ENCODE measurements at regions not wholly inside any gene's neighbourhood (a gene's known extent, or its start where the extent isn't known, plus 50 kb on each side); places are given as distances from the start of the nearest gene placed in this dataset.
"Not testable (repeated sequence)": the region's sequence is repeated elsewhere in the genome, so short reads cannot be mapped to it uniquely, and the experiment has no call there.

GRCh38 chr17:15802917-15803316, 70.8 kb downstream of the TBC1D26 start:
- DNase-seq (ENCODE audit: low spot score) = not testable (repeated sequence)

DNA sequence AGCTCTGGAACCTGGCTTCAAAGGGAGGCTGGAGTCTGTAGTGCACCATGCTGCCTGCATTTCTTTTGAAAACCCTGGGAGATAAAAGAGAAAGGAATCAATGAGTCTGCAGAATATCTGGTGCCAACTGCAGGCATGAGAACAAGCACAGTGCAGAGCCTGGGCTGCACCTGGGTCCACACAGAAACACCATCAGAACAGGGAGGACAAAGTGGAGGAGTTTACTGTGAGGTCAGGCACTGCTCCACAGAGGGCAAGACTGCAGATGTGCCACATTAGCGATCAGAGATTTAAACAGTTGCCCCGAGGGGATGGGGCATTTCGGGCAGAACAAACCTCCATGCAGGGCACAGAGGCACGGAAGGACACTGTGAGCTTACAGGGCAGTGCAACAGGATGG, 74.7 kb downstream of the TBC1D26 start:
- not testable (repeated sequence) for DNase-seq (ENCODE audit: low spot score)

DNA sequence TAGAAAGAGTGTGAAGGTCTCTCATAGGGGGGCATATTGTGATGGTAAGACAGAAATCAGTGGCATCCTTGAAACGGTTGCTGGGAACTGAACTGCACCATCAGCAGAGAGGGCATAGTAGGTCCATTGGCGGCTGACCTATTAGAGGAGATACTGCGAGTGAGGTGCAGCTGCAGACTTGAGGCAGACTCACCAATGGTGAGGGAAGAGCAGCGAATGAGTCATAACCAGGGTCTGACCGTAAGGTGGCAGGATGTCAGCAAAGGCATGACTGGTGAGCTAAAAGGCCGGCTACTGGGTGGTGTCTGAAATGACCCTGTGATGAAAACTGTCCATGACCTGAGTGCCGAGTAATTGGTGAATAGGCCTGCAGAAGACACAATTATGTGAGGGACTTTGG, 81.3 kb downstream of the TBC1D26 start:
- not testable (repeated sequence) for DNase-seq (ENCODE audit: low spot score)

- not testable (repeated sequence) for DNase-seq (ENCODE audit: low spot score)
These were observed 81.9 kb downstream of the TBC1D26 start for GRCh38 chr17:15814003-15814402.

DNA sequence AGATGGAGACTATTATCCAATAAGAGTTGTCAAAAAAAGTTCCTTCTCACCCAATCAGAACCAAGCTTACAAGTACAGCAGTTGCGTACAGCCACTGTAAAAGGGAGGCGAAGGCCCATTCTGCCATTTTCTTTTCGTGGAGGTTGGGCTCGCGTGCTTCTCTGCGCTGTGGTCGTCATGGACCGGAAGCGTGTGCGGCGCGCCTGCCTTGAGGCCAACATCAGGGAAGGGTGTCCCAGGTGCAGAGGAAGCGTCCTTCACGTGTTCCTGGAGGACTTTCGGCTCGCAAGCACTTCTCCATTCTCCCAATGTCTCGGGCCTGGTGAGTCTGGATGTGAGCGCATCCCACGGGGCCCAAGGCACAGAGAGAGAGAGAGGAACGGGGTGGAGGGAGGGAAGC, 85.8 kb downstream of the TBC1D26 start:
- not testable (repeated sequence) for DNase-seq (ENCODE audit: low spot score)

DNA sequence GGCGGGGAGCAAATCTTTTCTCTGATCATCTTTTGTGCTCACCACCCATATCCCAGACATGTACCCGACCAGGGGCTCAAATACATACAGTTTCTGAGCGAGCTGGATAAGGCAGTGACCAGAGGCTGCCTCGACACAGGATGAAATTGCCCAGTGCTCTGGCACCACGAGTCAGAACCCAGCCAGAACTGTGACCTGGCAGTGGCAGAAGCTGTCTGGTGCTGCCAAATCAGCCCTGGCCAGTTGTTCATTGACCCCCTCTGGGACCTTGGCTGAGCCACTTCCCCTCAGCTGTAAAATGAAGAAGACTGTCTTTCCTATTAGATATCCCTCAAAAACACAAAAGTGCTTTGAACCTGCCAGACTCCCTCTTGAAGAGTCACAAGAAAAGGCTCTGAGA, 90.2 kb downstream of the TBC1D26 start:
- DNase-seq (ENCODE audit: low spot score) = not testable (repeated sequence)

GRCh38 chr17:15828727-15829314, 96.7 kb downstream of the TBC1D26 start:
- peak; percentile 64 for DNase-seq (ENCODE audit: low spot score)

DNA sequence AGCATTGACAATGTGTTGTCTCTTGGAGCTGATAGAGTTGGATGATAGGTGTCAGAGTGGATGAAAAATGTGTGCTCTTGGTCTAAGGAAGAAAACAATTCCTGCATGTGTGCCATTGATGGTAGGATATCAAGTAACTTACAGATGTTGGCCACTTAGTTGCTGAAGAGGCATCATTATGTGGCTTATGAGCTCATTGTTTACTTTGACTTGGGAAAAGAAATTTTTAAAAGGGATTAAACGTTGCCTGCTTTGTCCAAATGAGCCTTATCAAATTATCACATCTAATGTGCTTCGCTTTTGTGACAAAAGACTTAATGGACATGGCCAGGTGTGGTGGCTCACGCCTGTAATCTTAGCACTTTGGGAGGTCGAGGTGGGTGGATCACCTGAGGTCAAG, 98.1 kb downstream of the TBC1D26 start:
- DNase-seq (ENCODE audit: low spot score) = not testable (repeated sequence)

GRCh38 chr17:15831182-15831581, 99.1 kb downstream of the TBC1D26 start:
- not testable (repeated sequence) for DNase-seq (ENCODE audit: low spot score)

GRCh38 chr17:15832921-15833480, 100.9 kb downstream of the TBC1D26 start:
- not testable (repeated sequence) for DNase-seq (ENCODE audit: low spot score)

DNA sequence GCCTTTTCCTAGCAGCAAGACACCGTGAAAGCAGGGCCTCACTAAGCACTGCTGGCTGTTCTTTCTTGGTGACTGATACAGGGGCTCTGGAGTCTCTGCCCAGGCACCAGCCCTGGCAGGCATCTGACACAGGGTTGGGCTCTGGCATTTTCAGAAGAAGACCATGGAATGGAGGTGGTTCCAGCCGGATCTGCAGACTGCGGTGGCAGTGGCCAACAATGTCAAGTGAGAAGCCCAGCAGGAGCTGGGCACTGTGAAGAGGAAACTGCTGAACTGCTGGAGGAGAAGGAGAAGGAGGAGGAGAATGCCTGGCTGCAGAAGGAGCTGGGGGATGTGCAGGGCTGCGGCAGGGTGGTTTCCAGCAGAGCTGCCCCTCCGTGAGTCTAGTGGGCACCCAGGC, 101.8 kb downstream of the TBC1D26 start:
- DNase-seq (ENCODE audit: low spot score) = not testable (repeated sequence)

DNA sequence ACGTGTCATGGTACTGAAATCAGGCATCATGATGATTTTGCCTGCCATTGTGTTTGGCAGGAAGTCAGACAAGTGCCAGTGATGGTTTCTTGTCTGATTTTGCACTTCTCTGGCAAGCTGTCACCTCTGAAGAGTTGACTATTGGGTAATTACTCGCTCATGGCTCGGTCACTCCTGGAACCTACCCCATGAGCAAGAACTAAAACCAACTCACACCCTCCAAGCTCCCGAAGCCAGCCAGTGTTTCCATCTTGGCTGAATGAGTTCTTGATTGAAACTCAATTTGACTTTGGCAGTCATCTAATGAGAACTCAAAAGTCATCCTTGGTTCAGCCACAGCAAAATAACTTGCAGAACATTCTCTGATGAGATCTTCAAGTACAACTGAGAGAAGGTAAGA, 103.4 kb downstream of the TBC1D26 start:
- DNase-seq (ENCODE audit: low spot score) = not testable (repeated sequence)

DNA sequence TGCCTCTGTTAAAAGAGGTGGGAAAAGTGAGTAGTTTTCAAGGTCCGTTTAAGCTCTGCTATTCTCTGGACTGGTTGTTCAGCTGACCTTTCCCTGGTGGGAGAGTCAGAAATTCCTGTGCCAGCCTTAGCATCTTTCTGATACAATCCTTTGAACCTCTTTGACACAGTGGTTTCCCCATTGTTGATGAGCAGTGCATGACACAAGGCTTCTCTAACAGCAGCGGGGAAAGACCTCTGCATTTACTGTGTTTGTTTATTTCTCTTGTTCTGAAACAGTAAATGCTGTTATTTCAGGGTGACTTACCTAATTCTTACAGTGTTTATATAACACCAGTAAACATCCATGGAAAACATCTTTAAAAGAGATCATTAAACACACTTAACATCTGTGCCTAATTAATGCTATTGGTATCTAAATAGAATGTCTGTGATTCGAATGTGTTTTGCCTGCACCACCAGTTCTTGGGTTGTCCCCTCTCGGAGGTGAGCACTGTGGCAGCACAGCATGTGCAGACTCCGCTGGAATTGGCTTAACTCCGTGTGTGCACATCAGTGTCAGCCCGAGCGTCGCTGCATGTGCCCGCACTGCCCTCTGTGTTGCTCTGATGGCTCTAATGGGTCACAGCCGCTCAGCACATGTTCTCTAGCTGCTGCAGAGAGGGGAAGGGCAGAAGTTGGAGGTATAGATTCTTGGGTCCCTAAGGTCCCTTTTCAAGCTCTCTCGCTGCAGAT, 104.3 kb downstream of the TBC1D26 start:
- DNase-seq (ENCODE audit: low spot score) = not testable (repeated sequence)

DNA sequence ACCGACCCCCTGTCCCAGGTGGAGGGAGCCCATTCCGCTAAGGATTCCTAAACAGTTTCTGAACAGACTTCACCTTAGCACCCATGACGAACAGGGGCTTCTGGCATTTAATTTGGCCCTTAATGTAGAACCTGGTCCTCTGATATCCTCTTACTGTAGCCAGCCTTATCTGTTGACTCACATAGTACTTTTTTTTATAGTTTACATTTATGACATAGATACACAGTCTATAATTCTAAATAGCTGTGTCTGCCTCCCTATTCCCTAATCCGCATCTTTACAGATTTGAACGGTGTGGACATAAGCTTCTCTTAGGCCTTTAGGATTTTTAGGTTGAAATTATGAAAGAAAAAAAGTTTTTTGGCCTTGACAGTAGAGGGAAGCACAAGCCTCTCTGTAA, 104.9 kb downstream of the TBC1D26 start:
- not testable (repeated sequence) for DNase-seq (ENCODE audit: low spot score)

DNA sequence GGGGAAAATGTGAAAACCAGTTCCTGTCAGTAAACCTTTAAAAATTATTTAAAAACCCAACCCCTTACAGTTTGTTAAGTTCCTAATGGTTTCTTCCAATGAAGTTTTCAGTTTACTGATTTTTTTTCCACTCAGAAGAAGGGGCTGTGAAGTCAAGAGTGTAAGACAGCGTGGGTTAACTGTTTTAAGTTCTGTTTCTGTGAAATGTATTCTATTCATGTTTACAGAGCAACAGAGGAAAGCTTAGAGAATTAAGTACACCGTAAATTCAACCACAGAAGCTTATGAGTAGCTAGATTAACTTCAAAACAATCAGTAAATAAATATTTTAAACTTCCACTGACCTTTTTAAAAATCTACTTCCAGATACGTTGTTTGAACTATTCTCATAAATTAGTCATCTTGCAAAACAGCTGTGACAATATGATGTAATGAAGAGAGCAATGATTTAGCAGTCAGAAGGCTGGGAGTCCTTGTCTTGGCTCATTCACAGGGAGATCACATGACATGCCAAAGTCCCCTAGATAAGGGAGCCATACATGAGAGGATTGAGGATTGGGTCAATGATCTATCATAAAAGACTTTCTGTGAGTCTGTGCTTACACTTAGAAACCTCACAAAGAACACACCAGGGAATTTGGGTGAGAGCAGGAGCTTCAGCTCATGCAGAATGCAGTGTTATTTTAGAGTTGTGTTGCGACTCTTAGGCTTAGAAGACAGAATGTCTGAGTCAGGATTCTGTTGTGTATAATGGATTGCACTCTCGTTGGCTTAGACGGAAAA, 97.3 kb upstream of the ADORA2B start:
- DNase-seq (ENCODE audit: low spot score) = peak; percentile 1

DNA sequence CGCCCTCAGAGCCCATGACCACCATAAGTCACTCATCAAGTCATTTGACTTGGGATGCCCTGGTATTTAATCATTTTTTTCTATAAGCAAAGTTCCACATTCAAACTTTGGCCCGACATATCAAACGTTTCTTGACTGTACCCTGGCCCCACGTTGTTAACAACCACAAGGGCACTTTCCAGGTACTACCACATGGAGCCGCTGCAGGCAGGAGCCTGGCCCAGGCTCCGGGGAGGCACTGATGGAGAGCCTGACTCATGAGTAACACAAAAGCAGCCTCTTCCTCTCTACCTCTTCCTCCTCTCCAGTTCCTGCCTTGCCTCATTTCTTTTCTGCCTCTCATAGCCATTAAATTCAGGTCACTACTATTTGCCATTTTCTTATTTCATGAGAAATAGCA, 95.9 kb upstream of the ADORA2B start:
- peak; percentile 43 for DNase-seq (ENCODE audit: low spot score)

DNA sequence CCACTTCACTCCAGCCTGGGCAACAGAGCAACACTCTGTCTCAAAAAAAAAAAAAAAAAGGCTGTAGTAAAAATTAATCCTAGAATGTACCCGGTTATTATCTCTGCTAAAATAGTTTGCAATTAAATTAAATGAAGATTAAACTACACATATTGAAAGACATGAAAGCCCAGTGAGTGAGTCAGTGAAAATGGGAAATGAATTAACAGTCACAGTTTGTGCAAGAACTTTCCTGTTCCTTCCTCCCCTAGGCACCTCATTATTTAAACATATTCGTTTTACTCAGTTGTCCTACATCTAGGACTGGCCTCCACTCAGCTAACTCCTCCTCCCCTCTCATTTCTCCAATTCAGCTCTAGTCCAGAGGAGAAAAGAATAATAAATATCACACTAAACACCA, 94.9 kb upstream of the ADORA2B start:
- not testable (repeated sequence) for DNase-seq (ENCODE audit: low spot score)

DNA sequence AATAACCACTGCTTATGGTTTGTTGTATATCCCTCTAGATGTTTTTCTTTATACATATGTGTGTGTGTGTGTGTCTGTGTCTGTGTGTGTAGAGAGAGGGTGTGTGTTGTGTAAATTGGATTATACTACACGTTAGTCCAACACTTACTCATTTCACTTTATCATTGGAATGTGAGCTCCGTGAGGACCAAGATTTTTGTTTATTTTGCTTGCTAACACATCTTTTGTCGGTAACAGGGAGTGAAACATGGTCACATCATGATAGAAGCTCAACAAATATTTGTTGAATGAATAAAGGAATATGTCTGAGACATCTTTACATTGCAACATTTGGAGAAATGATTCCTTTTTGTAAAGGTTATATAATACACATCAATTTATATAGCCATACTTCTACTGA, 94.2 kb upstream of the ADORA2B start:
- DNase-seq (ENCODE audit: low spot score) = not testable (repeated sequence)

GRCh38 chr17:15852863-15853262, 92.1 kb upstream of the ADORA2B start:
- DNase-seq (ENCODE audit: low spot score) = not testable (repeated sequence)

- DNase-seq (ENCODE audit: low spot score) = not testable (repeated sequence)
These were observed 88.7 kb upstream of the ADORA2B start for GRCh38 chr17:15856191-15856590.

DNA sequence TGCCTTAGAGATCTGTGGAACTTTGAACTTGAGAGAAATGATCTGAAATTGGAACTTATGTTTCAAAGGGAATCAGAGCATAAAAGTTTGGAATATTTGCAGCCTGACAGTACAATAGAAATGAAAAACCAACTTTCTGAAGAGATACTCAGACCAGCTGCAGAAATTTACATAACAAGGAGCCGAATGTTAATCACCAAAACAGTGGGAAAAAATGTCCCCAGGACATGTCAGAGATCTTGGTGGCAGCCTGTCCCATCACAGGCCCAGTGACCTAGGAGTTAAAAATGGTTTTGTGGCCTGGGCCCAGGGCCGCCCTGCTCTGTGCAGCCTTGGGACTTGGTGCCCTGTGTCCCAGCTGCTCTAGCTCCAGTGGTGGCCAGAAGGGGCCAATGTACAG, 88.2 kb upstream of the ADORA2B start:
- not testable (repeated sequence) for DNase-seq (ENCODE audit: low spot score)

DNA sequence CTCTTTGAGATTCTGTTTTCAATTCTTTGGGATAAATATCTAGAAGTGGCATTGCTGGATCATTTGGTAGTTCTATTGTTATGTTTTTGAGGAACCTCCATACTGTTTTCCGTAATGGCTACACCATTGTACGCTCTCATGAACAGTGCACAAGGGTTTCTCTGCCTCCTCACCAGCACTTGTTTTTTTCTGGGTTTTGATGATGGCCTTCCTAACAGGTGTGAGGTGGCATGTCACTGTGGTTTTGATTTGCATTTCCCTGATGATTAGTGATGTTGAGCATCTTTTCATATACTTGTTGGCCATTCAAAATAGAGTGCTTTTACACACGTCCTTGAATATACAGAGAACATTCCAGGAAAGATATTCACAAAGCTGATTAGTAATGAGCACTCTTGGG, 86.8 kb upstream of the ADORA2B start:
- DNase-seq (ENCODE audit: low spot score) = not testable (repeated sequence)

Data from HT-29 (cell line).